ENCODE measurements at regions not wholly inside any gene's neighbourhood (a gene's known extent, or its start where the extent isn't known, plus 50 kb on each side); places are given as distances from the start of the nearest gene placed in this dataset.

DNA sequence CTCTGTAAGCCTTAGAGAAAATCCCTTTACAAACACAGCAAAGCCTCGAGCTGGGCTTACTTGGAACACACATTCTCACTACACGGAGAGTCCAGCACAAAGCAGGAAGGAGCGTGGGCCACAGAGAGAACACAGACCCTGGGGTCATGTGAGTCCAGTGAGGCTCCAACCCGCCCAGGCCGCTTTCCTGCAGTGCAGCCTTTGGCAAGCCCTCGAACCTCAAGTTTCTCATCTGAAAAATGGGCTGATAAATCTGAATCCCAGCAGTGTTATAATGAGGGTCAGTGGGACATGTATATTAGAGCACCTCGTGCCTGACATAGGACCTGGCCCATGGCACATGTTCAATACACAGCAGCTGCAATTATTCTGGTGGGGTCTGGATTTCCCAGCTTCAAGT is 305.5 kb upstream of the SULF2 start:
- no peak for DNase-seq (ENCODE audit: low read depth, low spot score)

DNA sequence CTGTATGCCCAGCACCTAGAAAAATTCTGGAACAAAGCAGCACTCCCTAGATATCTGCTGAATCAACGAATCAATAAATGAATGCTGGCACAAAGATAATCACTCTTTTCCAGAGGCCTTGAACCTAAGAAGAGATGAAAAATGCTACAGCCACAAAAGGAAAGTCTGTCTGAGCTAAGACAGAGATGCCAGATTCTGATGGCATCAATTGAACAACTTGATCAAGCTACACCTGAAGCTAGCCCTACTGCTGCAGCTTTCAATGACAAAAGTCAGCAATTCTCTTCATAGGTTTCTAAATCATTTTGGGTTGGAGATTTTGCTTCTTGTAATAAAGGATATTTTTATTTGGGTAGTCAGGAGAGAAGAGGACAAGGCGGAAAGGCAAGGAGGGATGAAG is 305.0 kb upstream of the SULF2 start:
- H3K4me3 ChIP-seq (ENCODE audit: low read depth, low read length) = no peak overlapping the region
- no peak for DNase-seq (ENCODE audit: low read depth, low spot score)
- in situ Hi-C loops (cut with HindIII; ENCODE audit: low sequenced_read_pairs) = no loop called here
- TF ChIP-seq, protein P1, sequence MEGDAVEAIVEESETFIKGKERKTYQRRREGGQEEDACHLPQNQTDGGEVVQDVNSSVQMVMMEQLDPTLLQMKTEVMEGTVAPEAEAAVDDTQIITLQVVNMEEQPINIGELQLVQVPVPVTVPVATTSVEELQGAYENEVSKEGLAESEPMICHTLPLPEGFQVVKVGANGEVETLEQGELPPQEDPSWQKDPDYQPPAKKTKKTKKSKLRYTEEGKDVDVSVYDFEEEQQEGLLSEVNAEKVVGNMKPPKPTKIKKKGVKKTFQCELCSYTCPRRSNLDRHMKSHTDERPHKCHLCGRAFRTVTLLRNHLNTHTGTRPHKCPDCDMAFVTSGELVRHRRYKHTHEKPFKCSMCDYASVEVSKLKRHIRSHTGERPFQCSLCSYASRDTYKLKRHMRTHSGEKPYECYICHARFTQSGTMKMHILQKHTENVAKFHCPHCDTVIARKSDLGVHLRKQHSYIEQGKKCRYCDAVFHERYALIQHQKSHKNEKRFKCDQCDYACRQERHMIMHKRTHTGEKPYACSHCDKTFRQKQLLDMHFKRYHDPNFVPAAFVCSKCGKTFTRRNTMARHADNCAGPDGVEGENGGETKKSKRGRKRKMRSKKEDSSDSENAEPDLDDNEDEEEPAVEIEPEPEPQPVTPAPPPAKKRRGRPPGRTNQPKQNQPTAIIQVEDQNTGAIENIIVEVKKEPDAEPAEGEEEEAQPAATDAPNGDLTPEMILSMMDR (IDR thresholded peaks at IDR 0.05; ENCODE audit: low read depth, low read length) = no peak

More for the DNA sequence above, 305.5 kb upstream of the SULF2 start:
- no peak overlapping the region for H3K4me3 ChIP-seq (ENCODE audit: low read depth, low read length)
- TF ChIP-seq, protein P1 (IDR thresholded peaks at IDR 0.05; ENCODE audit: low read depth, low read length) = no peak
- in situ Hi-C loops (cut with HindIII; ENCODE audit: low sequenced_read_pairs) = no loop called here

DNA sequence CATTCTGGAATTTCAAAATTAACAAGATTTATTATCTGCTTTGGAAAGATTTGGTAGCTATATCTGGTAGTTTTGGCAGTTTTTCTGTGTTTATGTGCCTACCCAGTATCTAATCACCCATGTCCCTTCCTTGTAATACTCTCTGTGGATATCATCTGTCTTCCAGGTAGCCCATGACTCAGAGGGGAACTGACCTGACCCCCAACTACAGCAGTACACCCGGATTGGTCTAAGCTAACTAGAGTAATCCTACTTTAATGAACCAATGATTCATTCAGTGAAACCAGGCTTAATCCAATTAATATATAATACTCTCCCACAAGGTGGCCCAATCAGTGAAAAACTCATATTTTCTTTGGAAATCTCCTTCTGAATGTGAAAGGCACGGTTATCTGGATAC is 295.3 kb upstream of the SULF2 start:
- DNase-seq (ENCODE audit: low read depth, low spot score) = no peak
- in situ Hi-C loops (cut with HindIII; ENCODE audit: low sequenced_read_pairs) = no loop called here
- TF ChIP-seq, protein P1 (IDR thresholded peaks at IDR 0.05; ENCODE audit: low read depth, low read length) = no peak
- H3K4me3 ChIP-seq (ENCODE audit: low read depth, low read length) = no peak overlapping the region

- H3K4me3 ChIP-seq (ENCODE audit: low read depth, low read length) = no peak overlapping the region
- no peak for DNase-seq (ENCODE audit: low read depth, low spot score)
- in situ Hi-C loops (cut with HindIII; ENCODE audit: low sequenced_read_pairs) = no loop called here
- TF ChIP-seq, protein P1 (IDR thresholded peaks at IDR 0.05; ENCODE audit: low read depth, low read length) = no peak
Observed at GRCh38 chr20:48079028-48079427, 293.7 kb upstream of the SULF2 start.

GRCh38 chr20:48076747-48077146 is 291.5 kb upstream of the SULF2 start:
- in situ Hi-C loops (cut with HindIII; ENCODE audit: low sequenced_read_pairs) = no loop called here
- TF ChIP-seq, protein P1 (IDR thresholded peaks at IDR 0.05; ENCODE audit: low read depth, low read length) = no peak

DNA sequence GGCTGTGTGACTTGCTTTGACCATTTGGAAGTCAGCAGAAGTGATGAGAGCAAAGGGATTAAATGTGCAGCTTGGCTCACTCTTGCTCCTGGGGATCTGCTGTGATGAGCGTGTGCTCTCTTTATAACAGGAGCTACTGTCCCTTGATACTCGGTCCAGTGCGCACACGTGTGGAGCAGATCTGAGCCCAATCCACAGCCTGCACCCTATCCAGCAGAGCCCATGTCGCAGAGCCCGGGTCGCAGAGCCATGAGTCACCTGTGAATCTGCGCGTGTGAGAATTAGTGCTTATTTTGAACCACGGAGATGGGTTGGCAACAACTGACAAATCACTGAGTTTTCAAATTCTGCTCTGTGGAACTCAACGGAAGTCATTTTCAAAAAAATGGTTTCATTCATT is 291.0 kb upstream of the SULF2 start:
- in situ Hi-C loops (cut with HindIII; ENCODE audit: low sequenced_read_pairs) = no loop called here
- DNase-seq (ENCODE audit: low read depth, low spot score) = no peak
- H3K4me3 ChIP-seq (ENCODE audit: low read depth, low read length) = no peak overlapping the region
- TF ChIP-seq, protein P1 (IDR thresholded peaks at IDR 0.05; ENCODE audit: low read depth, low read length) = no peak

More at GRCh38 chr20:48076747-48077146, 291.5 kb upstream of the SULF2 start:
- no peak for DNase-seq (ENCODE audit: low read depth, low spot score)
- H3K4me3 ChIP-seq (ENCODE audit: low read depth, low read length) = no peak overlapping the region
